OCI-LY3 (cell line): ENCODE measurements at regions not wholly inside any gene's neighbourhood (a gene's known extent, or its start where the extent isn't known, plus 50 kb on each side); places are given as distances from the start of the nearest gene placed in this dataset.
A peak's percentile ranks its signal among the peaks of the same experiment; 100 is the strongest.

Experiments used
- H2AFZ ChIP-seq: fragments of 200-600, 300-600 bp; shearing (Covaris generic); 2 replicates; pipeline ENCODE4 v1.6.0; 2014; ENCODE audit warnings: antibody characterized with exemption, low read depth, low read length
- H3K27ac ChIP-seq: fragments of 200-600, 300-600 bp; sonication (generic); 2 replicates; pipeline ENCODE4 v1.5.1; 2014; ENCODE audit warnings: mild to moderate bottlenecking, low read length, moderate library complexity, mixed read lengths
- H3K27me3 ChIP-seq: fragments of 200-600, 300-600 bp; sonication (generic); 2 replicates; pipeline ENCODE4 v1.6.1; 2014; ENCODE audit warnings: low read depth, low read length, mixed read lengths
- H3K36me3 ChIP-seq: fragments of 200-600, 300-600 bp; sonication (generic); replicated peaks from 2 replicates; pipeline ENCODE3; 2014; ENCODE audit warnings: low read depth, low read length, mixed read lengths
- H3K4me1 ChIP-seq: fragments of 300-600, 200-600 bp; sonication (generic); 2 replicates; pipeline ENCODE4 v1.6.1; 2014; ENCODE audit warnings: low read length, mixed read lengths
- H3K4me2 ChIP-seq: fragments of 200-600, 300-600 bp; sonication (generic); 2 replicates; pipeline ENCODE4 v1.6.1; 2014; ENCODE audit warnings: low read length, mixed read lengths
- H3K4me3 ChIP-seq: fragments of 300-600, 200-600 bp; sonication (generic); 2 replicates; pipeline ENCODE4 v1.5.1; 2014; ENCODE audit warnings: antibody characterized with exemption, mild to moderate bottlenecking, low read length, moderate library complexity
- H3K79me2 ChIP-seq: fragments of 300-600, 200-600 bp; shearing (Covaris generic); 2 replicates; pipeline ENCODE4 v1.6.1; 2014; ENCODE audit warnings: mild to moderate bottlenecking, low read length, mixed read lengths
- H3K9ac ChIP-seq: fragments of 300-600, 200-600 bp; shearing (Covaris generic); 2 replicates; pipeline ENCODE4 v1.6.0; 2014; ENCODE audit warnings: mild to moderate bottlenecking, low read length, moderate library complexity
- H3K9me3 ChIP-seq: fragments of 200-600, 300-600 bp; shearing (Covaris generic); 2 replicates; pipeline ENCODE4 v1.6.1; 2014; ENCODE audit warnings: low read length, mixed read lengths; ENCODE audit not compliant: insufficient read depth
- H4K20me1 ChIP-seq: fragments of 200-600, 300-600 bp; sonication (generic); 2 replicates; pipeline ENCODE4 v1.6.1; 2016; ENCODE audit warnings: low read length, mixed read lengths; ENCODE audit not compliant: insufficient read depth
- CTCF ChIP-seq: fragments of 200-600, 300-600 bp; sonication (generic); IDR thresholded peaks from 2 replicates; pipeline ENCODE4 v1.5.1; 2014; ENCODE audit warnings: antibody characterized with exemption, low read length, low read depth
- EZH2phosphoT487 ChIP-seq: fragments of 200-600 bp; shearing (Covaris generic); IDR thresholded peaks from 2 replicates; pipeline ENCODE4 v1.6.1; 2018; ENCODE audit warnings: antibody characterized with exemption, mixed run types, low read depth

GRCh38 chr15:81948751-81949150 lies 97.1 kb downstream of the MEX3B start:
- H3K36me3 ChIP-seq, result no peaks in the 10 kb centered on the region
- TF ChIP-seq CTCF (no peak), EZH2phosphoT487 (no peak)
- H3K9ac ChIP-seq, result no peak overlapping the region
- no peak overlapping the region; the same call in 1 of the 2 replicates for H2AFZ ChIP-seq
- no peaks in the 10 kb centered on the region for H3K9me3 ChIP-seq
- H4K20me1 ChIP-seq, result no peaks in the 10 kb centered on the region
- no peaks in the 10 kb centered on the region for H3K27me3 ChIP-seq
- H3K4me1 ChIP-seq, result peaks cover 6% of the 10 kb centered on the region
- H3K4me3 ChIP-seq, result no peak overlapping the region
- H3K4me2 ChIP-seq, result peak overlapping the region; percentile 43
- no peaks in the 10 kb centered on the region for H3K79me2 ChIP-seq
- H3K27ac ChIP-seq, result no peak overlapping the region

GRCh38 chr15:81948222-81948621 lies 97.6 kb downstream of the MEX3B start:
- no peak overlapping the region; the same call in 1 of the 2 replicates for H2AFZ ChIP-seq
- no peak overlapping the region for H3K4me3 ChIP-seq
- H3K9me3 ChIP-seq, result no peaks in the 10 kb centered on the region
- no peaks in the 10 kb centered on the region for H3K79me2 ChIP-seq
- no peaks in the 10 kb centered on the region for H3K27me3 ChIP-seq
- peak overlapping the region; percentile 43; the same call in 1 of the 2 replicates for H3K4me2 ChIP-seq
- no peak for TF ChIP-seq EZH2phosphoT487
- no peak for TF ChIP-seq CTCF
- H3K4me1 ChIP-seq, result peaks cover 6% of the 10 kb centered on the region
- no peak overlapping the region for H3K27ac ChIP-seq
- H4K20me1 ChIP-seq, result no peaks in the 10 kb centered on the region
- H3K9ac ChIP-seq, result no peak overlapping the region
- H3K36me3 ChIP-seq, result no peaks in the 10 kb centered on the region

GRCh38 chr15:81947548-81947947 lies 98.3 kb downstream of the MEX3B start:
- Histone ChIP-seq H3K27ac (no peak overlapping the region), H3K79me2 (no peaks in the 10 kb centered on the region), H3K4me3 (no peak overlapping the region), H3K9ac (no peak overlapping the region), H3K9me3 (no peaks in the 10 kb centered on the region), H3K27me3 (0 out of 2 replicates have a peak, but pooled peaks cover 5% of the 10 kb centered on the region), H3K4me2 (no peak overlapping the region), H2AFZ (no peak overlapping the region), H3K4me1 (peaks cover 6% of the 10 kb centered on the region), H4K20me1 (no peaks in the 10 kb centered on the region), H3K36me3 (no peaks in the 10 kb centered on the region)
- TF ChIP-seq EZH2phosphoT487 (no peak), CTCF (no peak)

- H3K9me3 ChIP-seq, result no peaks in the 10 kb centered on the region
- H3K4me1 ChIP-seq, result peaks cover 6% of the 10 kb centered on the region
- H3K36me3 ChIP-seq, result no peaks in the 10 kb centered on the region
- no peak overlapping the region for H3K4me3 ChIP-seq
- H3K27me3 ChIP-seq, result peaks cover 29% of the 10 kb centered on the region
- no peak overlapping the region for H3K4me2 ChIP-seq
- TF ChIP-seq CTCF (no peak), EZH2phosphoT487 (no peak)
- H3K9ac ChIP-seq, result no peak overlapping the region
- no peaks in the 10 kb centered on the region for H3K79me2 ChIP-seq
- no peak overlapping the region for H3K27ac ChIP-seq
- no peak overlapping the region for H2AFZ ChIP-seq
- H4K20me1 ChIP-seq, result no peaks in the 10 kb centered on the region
Observed at GRCh38 chr15:81945014-81945615, 100.7 kb downstream of the MEX3B start.
